Endothelial cell of umbilical vein (primary cell): ENCODE measurements at regions not wholly inside any gene's neighbourhood (a gene's known extent, or its start where the extent isn't known, plus 50 kb on each side); places are given as distances from the start of the nearest gene placed in this dataset.

Source experiments
- BruUV-seq: library from RNA; stranded (reverse); fragments of 400-500 nt; replicated peaks from 2 replicates; lab custom pipeline; 2021; lab: Mats Ljungman, UMichigan
- CTCF ChIA-PET: fragments of 300-600, 350-600 bp; sonication (Branson Sonifier 250); formaldehyde crosslinking; loops from one replicate; lab custom pipeline; 2021; ENCODE audit warnings: antibody characterized with exemption, inconsistent platforms; lab: Charles Lee
- POLR2A ChIA-PET: fragments of 300-600, 350-600 bp; sonication (Branson Sonifier 250); formaldehyde crosslinking; loops from one replicate; lab custom pipeline; 2021; ENCODE audit warnings: antibody characterized with exemption, inconsistent platforms; lab: Charles Lee
- DNase-seq: peaks from one replicate; pipeline ENCODE4 v3.0.0-alpha.2; 2011; ENCODE audit warnings: low read depth, low spot score
- FAIRE-seq: peaks from 2 replicates; lab custom pipeline; 2011; peaks lifted over from hg19 to GRCh38; lab: Jason Lieb, UNC
- H2AFZ ChIP-seq: 2 replicates; pipeline ENCODE4 v1.6.0; 2012; ENCODE audit warnings: low read depth, low read length, control low read depth, inconsistent platforms
- H3K27ac ChIP-seq: 2 replicates; pipeline ENCODE4 v1.5.1; 2011; ENCODE audit warnings: low read depth, mild to moderate bottlenecking, control low read depth, low read length, moderate library complexity; ENCODE audit not compliant: insufficient read depth
- H3K27me3 ChIP-seq, 2 experiments: 2 replicates each; pipeline versions ENCODE4 v1.6.0 to v1.6.1; 2011; ENCODE audit warnings: low read length in 2 of 2, mixed read lengths in 1 of 2; ENCODE audit not compliant: control insufficient read depth in 2 of 2, insufficient read depth in 2 of 2
- H3K36me3 ChIP-seq, 2 experiments: 2 replicates in 1 of 2; 3 replicates in 1 of 2; pipeline ENCODE4 v1.5.1; 2011; ENCODE audit warnings: low read length in 2 of 2, mild to moderate bottlenecking in 1 of 2, moderate library complexity in 1 of 2; ENCODE audit not compliant: control insufficient read depth in 2 of 2, insufficient read depth in 2 of 2; ENCODE audit errors: extremely low read depth in 1 of 2
- H3K4me1 ChIP-seq: 3 replicates; pipeline ENCODE4 v1.5.1; 2011; ENCODE audit warnings: mild to moderate bottlenecking, low read length; ENCODE audit not compliant: control insufficient read depth, insufficient read depth; ENCODE audit errors: extremely low read depth
- H3K4me2 ChIP-seq: 2 replicates; pipeline ENCODE4 v1.6.1; 2011; ENCODE audit warnings: low read length, control low read depth, mixed read lengths; ENCODE audit not compliant: insufficient read depth
- H3K4me3 ChIP-seq, 3 experiments: fragments of 200-600 bp in 1 of 3; sonication (generic), shearing (Covaris generic) in 1 of 3; replicated peaks in 1 of 3; 2 replicates each; pipeline ENCODE4 v1.5.1; 2011 to 2016; ENCODE audit warnings: control low read depth in 3 of 3, low read length in 3 of 3, mild to moderate bottlenecking in 2 of 3, inconsistent platforms in 1 of 3, low read depth in 1 of 3, moderate library complexity in 1 of 3; ENCODE audit not compliant: insufficient read depth in 1 of 3
- H3K79me2 ChIP-seq: 2 replicates; pipeline ENCODE4 v1.6.0; 2012; ENCODE audit warnings: low read length, inconsistent platforms; ENCODE audit not compliant: control insufficient read depth, insufficient read depth
- H3K9ac ChIP-seq: replicated peaks from 2 replicates; pipeline ENCODE3; 2011; ENCODE audit warnings: low read length, control low read depth; ENCODE audit not compliant: insufficient read depth; ENCODE audit errors: extremely low read depth
- H3K9me1 ChIP-seq: replicated peaks from 3 replicates; pipeline ENCODE4 v1.6.0; 2011; ENCODE audit warnings: mild to moderate bottlenecking, low read length; ENCODE audit not compliant: control insufficient read depth, insufficient read depth; ENCODE audit errors: extremely low read depth
- H3K9me3 ChIP-seq: replicated peaks from 2 replicates; pipeline ENCODE4 v1.5.1; 2012; ENCODE audit warnings: low read length, inconsistent platforms; ENCODE audit not compliant: control insufficient read depth, insufficient read depth
- H4K20me1 ChIP-seq: replicated peaks from 2 replicates; pipeline ENCODE3; 2011; ENCODE audit warnings: mild to moderate bottlenecking, low read length; ENCODE audit not compliant: control insufficient read depth, insufficient read depth; ENCODE audit errors: extremely low read depth
- EZH2 ChIP-seq: IDR thresholded peaks from 2 replicates; pipeline ENCODE4 v1.6.1; 2012; ENCODE audit warnings: borderline replicate concordance, low read depth, mild to moderate bottlenecking, moderate library complexity, low read length, inconsistent platforms; ENCODE audit not compliant: severe bottlenecking
- FOS ChIP-seq: IDR thresholded peaks from 2 replicates; pipeline ENCODE4 v1.6.1; 2011; ENCODE audit warnings: mild to moderate bottlenecking, low read length, moderate library complexity, borderline replicate concordance; ENCODE audit not compliant: insufficient read depth
- GATA2 ChIP-seq: IDR thresholded peaks from 2 replicates; pipeline ENCODE4 v1.7.0; 2011; ENCODE audit warnings: low read depth, mild to moderate bottlenecking, moderate library complexity, mixed read lengths, low read length; ENCODE audit not compliant: insufficient read length, insufficient read depth
- JUN ChIP-seq: IDR thresholded peaks from 2 replicates; pipeline ENCODE4 v1.6.1; 2011; ENCODE audit warnings: borderline replicate concordance, low read depth; ENCODE audit not compliant: insufficient read length, insufficient read depth
- MYC ChIP-seq: IDR thresholded peaks from one replicate; pipeline ENCODE4 v1.6.1; 2011; ENCODE audit warnings: mild to moderate bottlenecking, low read depth, low read length
- POLR2A ChIP-seq: IDR thresholded peaks from 2 replicates; pipeline ENCODE4 v1.6.1; 2012; ENCODE audit warnings: low read depth, mild to moderate bottlenecking, control low read depth, low read length
- POLR2AphosphoS5 ChIP-seq: IDR thresholded peaks from 2 replicates; pipeline ENCODE4 v1.6.1; 2012; ENCODE audit warnings: low read depth, mild to moderate bottlenecking, control low read depth, low read length, moderate library complexity; ENCODE audit not compliant: insufficient read depth
- dilution Hi-C: fragments of 300-500 bp; cut with MboI; formaldehyde crosslinking; loops from one replicate; pipeline ENCODE4 v1.15.0; 2019; ENCODE audit warnings: low sequenced_read_pairs; ENCODE audit not compliant: extremely low pct_ligation_motif_present
- intact Hi-C: fragments of 100-400 bp; cut with micrococcal nuclease; formaldehyde crosslinking; loops from one replicate; pipeline ENCODE4 v1.10.0; 2022
- TF ChIP-seq, protein P1 (sequence below): IDR thresholded peaks from 2 replicates; pipeline ENCODE4 v1.6.1; 2011; ENCODE audit not compliant: insufficient read depth, insufficient read length
- TF ChIP-seq, protein P2 (sequence below), 2 donors: IDR thresholded peaks; 1 replicate in 1 of 2; 2 replicates in 1 of 2; pipeline ENCODE4 v1.5.1; 2011; ENCODE audit warnings: low read length in 2 of 2, mild to moderate bottlenecking in 2 of 2, moderate library complexity in 2 of 2, control low read depth in 1 of 2, inconsistent platforms in 1 of 2, low read depth in 1 of 2; ENCODE audit not compliant: insufficient read depth in 1 of 2; ENCODE audit errors: extremely low read depth in 1 of 2

DNA sequence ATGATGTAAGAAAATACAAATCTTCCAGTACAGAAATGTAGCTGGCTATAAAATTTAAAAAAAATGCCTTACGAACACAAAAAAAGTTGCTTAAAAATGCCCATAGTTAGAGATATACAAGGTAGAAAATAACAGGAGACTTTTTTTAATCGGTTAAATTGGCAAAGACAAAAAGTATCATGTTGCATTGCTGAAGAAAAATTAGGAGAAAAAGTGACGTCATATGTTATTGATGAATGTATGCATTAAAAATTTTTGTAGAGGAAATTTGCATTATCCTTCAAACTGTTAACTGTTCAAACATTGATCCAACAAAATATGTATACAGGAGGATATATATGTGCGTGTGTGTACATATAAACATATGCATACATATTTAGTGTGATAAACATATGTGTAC lies 1634.4 kb upstream of the PCDH7 start:
- CTCF ChIA-PET, result interaction anchor here (1.0 kb wide), 1 partner anchor 15 kb away, joined by 3 read pairs; no protein-coding TSS in a partner anchor
- no peaks in the 10 kb centered on the region for H3K79me2 ChIP-seq

DNA sequence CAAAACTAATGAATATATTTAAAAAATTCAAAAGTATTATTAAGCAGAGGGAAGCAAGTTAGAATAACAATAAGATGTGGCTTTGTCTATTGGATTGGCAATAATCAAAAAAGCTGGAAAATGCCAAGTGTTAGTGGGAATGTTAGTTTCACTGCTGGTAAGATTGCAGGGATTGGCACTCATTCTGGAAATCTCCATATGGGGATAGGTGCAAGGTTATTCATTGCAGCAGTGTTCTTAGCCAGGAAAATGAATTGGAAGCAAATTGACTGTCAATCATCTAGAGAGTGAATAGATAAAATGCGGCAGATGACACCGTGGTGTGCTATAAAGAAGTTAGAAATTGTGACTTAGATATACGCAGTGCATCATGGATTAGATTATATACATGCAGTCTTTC lies 1615.5 kb upstream of the PCDH7 start:
- no peak overlapping the region for H2AFZ ChIP-seq
- DNase-seq (no peak), FAIRE-seq (no peak)
- intact Hi-C loops, result no loop called here
- dilution Hi-C loops, result no loop called here
- no peak overlapping the region for H3K27ac ChIP-seq
- H3K36me3 ChIP-seq, result no peaks in the 10 kb centered on the region
- ChIA-PET POLR2A (no interaction called here), CTCF (no interaction called here)
- H3K4me2 ChIP-seq, result no peak overlapping the region
- no TSS peak for BruUV-seq
- no peak overlapping the region for H3K4me3 ChIP-seq
- H3K27me3 ChIP-seq, result no peaks in the 10 kb centered on the region
- no peaks in the 10 kb centered on the region for H3K9me1 ChIP-seq
- H4K20me1 ChIP-seq, result no peaks in the 10 kb centered on the region
- H3K4me1 ChIP-seq, result no peaks in the 10 kb centered on the region
- TF ChIP-seq, protein P1, sequence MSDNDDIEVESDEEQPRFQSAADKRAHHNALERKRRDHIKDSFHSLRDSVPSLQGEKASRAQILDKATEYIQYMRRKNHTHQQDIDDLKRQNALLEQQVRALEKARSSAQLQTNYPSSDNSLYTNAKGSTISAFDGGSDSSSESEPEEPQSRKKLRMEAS, result no peak
- TF ChIP-seq GATA2, result no peak
- TF ChIP-seq POLR2A, result no peak
- no peak for TF ChIP-seq JUN
- no peak for TF ChIP-seq FOS
- TF ChIP-seq POLR2AphosphoS5, result no peak
- TF ChIP-seq, protein P2, sequence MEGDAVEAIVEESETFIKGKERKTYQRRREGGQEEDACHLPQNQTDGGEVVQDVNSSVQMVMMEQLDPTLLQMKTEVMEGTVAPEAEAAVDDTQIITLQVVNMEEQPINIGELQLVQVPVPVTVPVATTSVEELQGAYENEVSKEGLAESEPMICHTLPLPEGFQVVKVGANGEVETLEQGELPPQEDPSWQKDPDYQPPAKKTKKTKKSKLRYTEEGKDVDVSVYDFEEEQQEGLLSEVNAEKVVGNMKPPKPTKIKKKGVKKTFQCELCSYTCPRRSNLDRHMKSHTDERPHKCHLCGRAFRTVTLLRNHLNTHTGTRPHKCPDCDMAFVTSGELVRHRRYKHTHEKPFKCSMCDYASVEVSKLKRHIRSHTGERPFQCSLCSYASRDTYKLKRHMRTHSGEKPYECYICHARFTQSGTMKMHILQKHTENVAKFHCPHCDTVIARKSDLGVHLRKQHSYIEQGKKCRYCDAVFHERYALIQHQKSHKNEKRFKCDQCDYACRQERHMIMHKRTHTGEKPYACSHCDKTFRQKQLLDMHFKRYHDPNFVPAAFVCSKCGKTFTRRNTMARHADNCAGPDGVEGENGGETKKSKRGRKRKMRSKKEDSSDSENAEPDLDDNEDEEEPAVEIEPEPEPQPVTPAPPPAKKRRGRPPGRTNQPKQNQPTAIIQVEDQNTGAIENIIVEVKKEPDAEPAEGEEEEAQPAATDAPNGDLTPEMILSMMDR (IDR thresholded peaks at IDR 0.05; ENCODE audit: extremely low read depth in 1 of 2, insufficient read depth in 1 of 2, low read depth in 1 of 2, low read length in 2 of 2), result no peak
- TF ChIP-seq MYC, result no peak
- TF ChIP-seq EZH2, result no peak
- H3K79me2 ChIP-seq, result no peaks in the 10 kb centered on the region
- no peaks in the 10 kb centered on the region for H3K9me3 ChIP-seq
- no peak overlapping the region for H3K9ac ChIP-seq

More for the DNA sequence above, 1634.4 kb upstream of the PCDH7 start:
- no peak overlapping the region for H3K9ac ChIP-seq
- no peak overlapping the region for H3K4me2 ChIP-seq
- no TSS peak for BruUV-seq
- no peak for FAIRE-seq
- no peaks in the 10 kb centered on the region for H3K9me1 ChIP-seq
- DNase-seq, result no peak
- no peak overlapping the region for H2AFZ ChIP-seq
- H3K4me1 ChIP-seq, result no peaks in the 10 kb centered on the region
- POLR2A ChIA-PET, result no interaction called here
- no peaks in the 10 kb centered on the region for H4K20me1 ChIP-seq
- TF ChIP-seq EZH2 (no peak), POLR2AphosphoS5 (no peak), GATA2 (no peak), JUN (no peak), MYC (no peak), FOS (no peak)
- intact Hi-C loops, result loop anchor here (10.0 kb wide), 1 partner anchor 339 kb away; no protein-coding TSS in a partner anchor
- dilution Hi-C loops, result no loop called here
- no peaks in the 10 kb centered on the region for H3K9me3 ChIP-seq
- no peak overlapping the region for H3K4me3 ChIP-seq
- no peaks in the 10 kb centered on the region for H3K36me3 ChIP-seq
- H3K27me3 ChIP-seq, result no peaks in the 10 kb centered on the region
- H3K27ac ChIP-seq, result no peak overlapping the region
